Motor neuron (in vitro differentiated cells): ENCODE measurements at regions not wholly inside any gene's neighbourhood (a gene's known extent, or its start where the extent isn't known, plus 50 kb on each side); places are given as distances from the start of the nearest gene placed in this dataset.
"Not testable (repeated sequence)": the region's sequence is repeated elsewhere in the genome, so short reads cannot be mapped to it uniquely, and the experiment has no call there.

Source experiments
- ATAC-seq, 8 experiments: fragments of 200-7000 bp; cut with Tn5 transposase; replicated peaks in 6 of 8; 2 replicates each; pipeline ENCODE4 v1.8.0; 2021; ENCODE audit warnings: mild to moderate bottlenecking in 8 of 8, moderate library complexity in 8 of 8
- H3K27ac ChIP-seq, 2 donors: fragments of 250-450 bp; sonication (Bioruptor Pico); 2 replicates each; pipeline ENCODE4 v1.9.0; 2021; ENCODE audit warnings: antibody characterized with exemption in 2 of 2, mild to moderate bottlenecking in 2 of 2, moderate library complexity in 1 of 2
- H3K4me1 ChIP-seq, 2 donors: fragments of 250-450 bp; sonication (Bioruptor Pico); replicated peaks in 1 of 2; 2 replicates each; pipeline ENCODE4 v1.6.1; 2021; ENCODE audit warnings: antibody characterized with exemption in 2 of 2, mild to moderate bottlenecking in 2 of 2, moderate library complexity in 1 of 2
- H3K4me3 ChIP-seq, 5 donors: fragments of 250-450 bp; sonication (Bioruptor Pico); 2 replicates each; pipeline ENCODE4 v1.9.0; 2021; ENCODE audit warnings: antibody characterized with exemption in 5 of 5, mild to moderate bottlenecking in 5 of 5, moderate library complexity in 4 of 5
- WGBS, 10 experiments: fragments of 450-650 bp; shearing (Covaris generic); methylation state at CpG; one replicate each; pipeline ENCODE4 v1.0.0; 2022; 5-methylcytosine and 5-hydroxymethylcytosine counted together
- in situ Hi-C, 9 experiments: fragments of 400-800 bp; cut with MboI; loops; one replicate each; pipeline ENCODE4 v1.15.0; 2021; ENCODE audit warnings: low sequenced_read_pairs in 9 of 9, low pct_unique_long_range_greater_than_20kb in 2 of 9; ENCODE audit not compliant: unreplicated experiment in 9 of 9

- whole genome bisulfite sequencing, 10 experiments, result 0 to 63% (median 27%) methylated on average over 1 to 3 of the region's 4 CpGs; no CpG with 5 or more reads in 3 of the 10 experiments
- in situ Hi-C loops, result no loop called here
- Histone ChIP-seq H3K4me3 (no peak overlapping the region), H3K4me1 (no peaks in the 10 kb centered on the region), H3K27ac (no peak overlapping the region)
- ATAC-seq, result no peak
These were observed 71.6 kb downstream of the TFAP2A start for GRCh38 chr6:10343320-10343719.

- WGBS, 10 experiments, result 0 to 100% (median 71%) methylated on average over 1 to 4 of the region's 4 CpGs; no CpG with 5 or more reads in 1 of the 10 experiments
- H3K4me3 ChIP-seq, result no peak overlapping the region
- ATAC-seq, result no peak
- H3K27ac ChIP-seq, result no peak overlapping the region
- in situ Hi-C loops, result no loop called here
- no peaks in the 10 kb centered on the region for H3K4me1 ChIP-seq
These were observed 73.3 kb downstream of the TFAP2A start for GRCh38 chr6:10341605-10342004.

GRCh38 chr6:10338151-10338550, 76.7 kb downstream of the TFAP2A start:
- H3K4me3 ChIP-seq, result no peak overlapping the region
- no peak overlapping the region for H3K27ac ChIP-seq
- no peaks in the 10 kb centered on the region for H3K4me1 ChIP-seq
- no peak for ATAC-seq
- WGBS, 10 experiments, result 83 to 100% (median 91%) methylated on average over 1 to 14 of the region's 16 CpGs; no CpG with 5 or more reads in 4 of the 10 experiments
- in situ Hi-C loops, result no loop called here

- H3K4me1 ChIP-seq, in situ Hi-C loops, ATAC-seq, H3K27ac ChIP-seq, H3K4me3 ChIP-seq: not testable (repeated sequence)
- no CpG with 5 or more reads among the region's 27 CpGs for WGBS, 10 experiments
These were observed 77.5 kb downstream of the TFAP2A start for GRCh38 chr6:10337376-10337775.

GRCh38 chr6:10332111-10332510, 82.8 kb downstream of the TFAP2A start:
- no peaks in the 10 kb centered on the region for H3K4me1 ChIP-seq
- no peak overlapping the region for H3K27ac ChIP-seq
- in situ Hi-C loops, result no loop called here
- no peak overlapping the region for H3K4me3 ChIP-seq
- 0 to 100% (median 83%) methylated on average over 1 to 4 of the region's 4 CpGs; no CpG with 5 or more reads in 2 of the 10 experiments for WGBS, 10 experiments
- ATAC-seq, result no peak

- ATAC-seq, result peak in 3 of 8 experiments; percentile 33 to 84 (median 57)
- H3K4me1 ChIP-seq, result no peaks in the 10 kb centered on the region
- no peak overlapping the region for H3K4me3 ChIP-seq
- no peak overlapping the region for H3K27ac ChIP-seq
- in situ Hi-C loops, result no loop called here
- 6 to 100% (median 67%) methylated on average over 2 to 8 of the region's 8 CpGs for WGBS, 10 experiments
These were observed 83.4 kb downstream of the TFAP2A start for GRCh38 chr6:10331334-10331968.

- Histone ChIP-seq H3K4me3 (no peak overlapping the region), H3K27ac (no peak overlapping the region), H3K4me1 (no peaks in the 10 kb centered on the region)
- 14 to 100% (median 90%) methylated on average over 1 to 2 of the region's 2 CpGs; no CpG with 5 or more reads in 5 of the 10 experiments for WGBS, 10 experiments
- in situ Hi-C loops, result no loop called here
- no peak for ATAC-seq
These were observed 84.4 kb downstream of the TFAP2A start for GRCh38 chr6:10330515-10330914.

- in situ Hi-C loops, result no loop called here
- peaks cover 3 to 18% of the 10 kb centered on the region in 2 donors for H3K4me1 ChIP-seq
- no peak overlapping the region for H3K4me3 ChIP-seq
- 50 to 91% (median 80%) methylated on average over 1 to 2 of the region's 2 CpGs; no CpG with 5 or more reads in 3 of the 10 experiments for WGBS, 10 experiments
- H3K27ac ChIP-seq, result no peak overlapping the region
- ATAC-seq, result peak in 5 of 8 experiments; percentile 77 to 90 (median 88)
These were observed 91.9 kb downstream of the TFAP2A start for GRCh38 chr6:10323018-10323417.

- in situ Hi-C loops, result no loop called here
- Histone ChIP-seq H3K4me3 (no peak overlapping the region), H3K27ac (no peak overlapping the region), H3K4me1 (peaks cover 18 to 35% of the 10 kb centered on the region in 2 donors)
- ATAC-seq, result no peak
- 29 to 100% (median 78%) methylated on average over 2 to 6 of the region's 6 CpGs; no CpG with 5 or more reads in 1 of the 10 experiments for WGBS, 10 experiments
These were observed 94.6 kb downstream of the TFAP2A start for GRCh38 chr6:10320291-10320690.

- in situ Hi-C loops, result no loop called here
- ATAC-seq, result peak; percentile 32 to 98 (median 97)
- Histone ChIP-seq H3K4me1 (peaks cover 24 to 34% of the 10 kb centered on the region in 2 donors), H3K27ac (peak overlapping the region in 1 of 2 donors; percentile 52), H3K4me3 (no peak overlapping the region)
- 13 to 78% (median 51%) methylated on average over 3 to 6 of the region's 12 CpGs; no CpG with 5 or more reads in 6 of the 10 experiments for WGBS, 10 experiments
These were observed 98.5 kb downstream of the TFAP2A start for GRCh38 chr6:10316373-10316721.

- peaks cover 26 to 39% of the 10 kb centered on the region in 2 donors for H3K4me1 ChIP-seq
- in situ Hi-C loops, result no loop called here
- WGBS, 10 experiments, result 5 to 80% (median 23%) methylated on average over 1 to 7 of the region's 7 CpGs
- ATAC-seq, result peak in 7 of 8 experiments; percentile 8 to 72 (median 37)
- peak overlapping the region in 1 of 2 donors; percentile 52 for H3K27ac ChIP-seq
- H3K4me3 ChIP-seq, result no peak overlapping the region
These were observed 99.1 kb downstream of the TFAP2A start for GRCh38 chr6:10315658-10316372.

- H3K4me3 ChIP-seq, result no peak overlapping the region
- WGBS, 10 experiments, result 3 to 70% (median 25%) methylated on average over 1 to 8 of the region's 8 CpGs; no CpG with 5 or more reads in 1 of the 10 experiments
- ATAC-seq, result peak in 3 of 8 experiments; percentile 12 to 28 (median 12)
- in situ Hi-C loops, result no loop called here
- peak overlapping the region; percentile 7 to 22 for H3K27ac ChIP-seq
- peaks cover 34 to 47% of the 10 kb centered on the region in 2 donors for H3K4me1 ChIP-seq
These were observed 99.8 kb downstream of the TFAP2A start for GRCh38 chr6:10315034-10315433.

- WGBS, 10 experiments, result 29 to 87% (median 62%) methylated on average over 4 to 11 of the region's 17 CpGs; no CpG with 5 or more reads in 1 of the 10 experiments
- Histone ChIP-seq H3K4me1 (peaks cover 41 to 53% of the 10 kb centered on the region in 2 donors), H3K27ac (peak overlapping the region in 1 of 2 donors; percentile 7), H3K4me3 (no peak overlapping the region)
- no peak for ATAC-seq
- in situ Hi-C loops, result no loop called here
These were observed 100.5 kb downstream of the TFAP2A start for GRCh38 chr6:10314163-10314955.
